Spleen (tissue), 11 donors: ENCODE measurements at regions not wholly inside any gene's neighbourhood (a gene's known extent, or its start where the extent isn't known, plus 50 kb on each side); places are given as distances from the start of the nearest gene placed in this dataset.
"Not testable (repeated sequence)": the region's sequence is repeated elsewhere in the genome, so short reads cannot be mapped to it uniquely, and the experiment has no call there.

Experiments used
- DNase-seq: peaks from one replicate; pipeline ENCODE4 v3.0.0-alpha.2; 2020
- H3K27ac ChIP-seq, 8 donors: fragments of 200-600 bp; sonication (generic) in 7 of 8; 1 replicate in 4 of 8; 2 replicates in 4 of 8; pipeline versions ENCODE4 v1.5.0 to v1.8.0; 2016 to 2021; ENCODE audit warnings: inconsistent platforms in 4 of 8, mild to moderate bottlenecking in 4 of 8, moderate library complexity in 1 of 8
- H3K27me3 ChIP-seq, 7 donors: fragments of 200-600 bp; sonication (generic) in 6 of 7; replicated peaks in 1 of 7; 1 replicate in 4 of 7; 2 replicates in 3 of 7; pipeline versions ENCODE4 v1.5.0 to v1.8.0; 2016 to 2021; ENCODE audit warnings: inconsistent platforms in 3 of 7, mild to moderate bottlenecking in 1 of 7
- H3K36me3 ChIP-seq, 6 donors: fragments of 200-600 bp; sonication (generic) in 5 of 6; 1 replicate in 4 of 6; 2 replicates in 2 of 6; pipeline versions ENCODE4 v1.5.0 to v1.8.0; 2016 to 2021; ENCODE audit warnings: inconsistent platforms in 2 of 6
- H3K4me1 ChIP-seq, 6 donors: fragments of 200-600 bp; sonication (generic) in 5 of 6; 1 replicate in 3 of 6; 2 replicates in 3 of 6; pipeline versions ENCODE4 v1.5.0 to v1.8.0; 2016 to 2021; ENCODE audit warnings: inconsistent platforms in 3 of 6
- H3K4me3 ChIP-seq, 8 donors: fragments of 200-600 bp; sonication (generic) in 7 of 8; 1 replicate in 4 of 8; 2 replicates in 4 of 8; pipeline versions ENCODE4 v1.5.0 to v1.8.0; 2016 to 2021; ENCODE audit warnings: inconsistent platforms in 4 of 8, mild to moderate bottlenecking in 4 of 8, moderate library complexity in 2 of 8
- H3K9me3 ChIP-seq, 8 donors: fragments of 200-600 bp; sonication (generic) in 7 of 8; 1 replicate in 4 of 8; 2 replicates in 4 of 8; pipeline versions ENCODE4 v1.5.0 to v1.8.0; 2016 to 2021; ENCODE audit warnings: inconsistent platforms in 4 of 8
- CTCF ChIP-seq, 11 experiments: fragments of 200-600 bp in 7 of 11; fragments of 450-650 bp in 4 of 11; sonication (generic) in 4 of 11; IDR thresholded peaks in 8 of 11; conservative IDR thresholded peaks in 3 of 11; 1 replicate in 7 of 11; 2 replicates in 4 of 11; pipeline versions ENCODE4 v1.4.0 to v1.8.0; 2016 to 2021; ENCODE audit warnings: antibody characterized with exemption in 11 of 11, inconsistent platforms in 4 of 11, mild to moderate bottlenecking in 1 of 11
- POLR2A ChIP-seq, 3 donors: fragments of 450-650 bp; IDR thresholded peaks; one replicate each; pipeline ENCODE4 v1.5.1; 2017; ENCODE audit warnings: antibody characterized with exemption in 3 of 3, mild to moderate bottlenecking in 1 of 3
- POLR2AphosphoS5 ChIP-seq, 3 donors: sonication (generic); formaldehyde crosslinking; IDR thresholded peaks; one replicate each; pipeline ENCODE4 v1.5.1; 2017; ENCODE audit warnings: antibody characterized with exemption in 3 of 3
- WGBS, 5 donors: extraction: QIAGEN DNeasy Blood & Tissue Kit in 3 of 5; methylation state at CpG; one replicate each; pipeline versions ENCODE4 v1.1.5 to v1.1.7; 2013 to 2018; 5-methylcytosine and 5-hydroxymethylcytosine counted together
- intact Hi-C: fragments of 100-400 bp; cut with DNase I; formaldehyde crosslinking; loops from one replicate; pipeline ENCODE4 v1.15.0; 2023; ENCODE audit warnings: low total_unique reads
- donor health status: healthy with polysubstance abuse.
- donor health status: DM: no; HTN: no; CAD: no; lungs with moderate emphysema.
- donor health status: DM: no; HTN: no; CAD: no.
- donor health status: Bipolar disorder and iron deficiency.
- donor health status: healthy.
- donor health status: DM: no; HTN: no; CAD: no.
- donor health status: DM: yes; HTN: yes; CAD: no.

DNA sequence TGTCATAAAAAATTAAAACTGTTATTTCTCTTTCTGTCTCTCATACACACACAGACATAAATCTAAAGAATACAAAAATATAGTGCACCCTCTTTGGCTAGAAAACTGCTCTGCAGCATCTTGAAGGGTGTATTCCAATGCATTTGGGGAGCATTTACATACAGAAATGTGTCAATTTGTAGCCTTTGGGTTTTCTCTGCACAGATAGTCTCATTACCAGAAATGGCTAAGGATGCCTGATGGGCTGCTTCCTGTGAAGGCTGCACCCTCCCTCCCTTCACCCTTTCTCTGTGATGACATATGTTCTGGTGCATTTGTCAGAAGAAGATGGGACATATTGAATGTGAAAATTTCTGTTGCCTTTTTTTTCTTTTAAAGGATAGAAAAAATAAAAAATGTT lies 1239.3 kb downstream of the CDH11 start:
- Histone ChIP-seq H3K4me3 (no peak overlapping the region), H3K27ac (no peak overlapping the region), H3K9me3 (peaks cover 0 to 10% (median 3%) of the 10 kb centered on the region in 8 donors), H3K27me3 (no peaks in the 10 kb centered on the region), H3K36me3 (no peaks in the 10 kb centered on the region), H3K4me1 (no peaks in the 10 kb centered on the region)
- intact Hi-C loops, result no loop called here
- no peak for DNase-seq
- no peak for TF ChIP-seq POLR2AphosphoS5 (IDR thresholded peaks at IDR 0.05)
- no peak for TF ChIP-seq POLR2A (IDR thresholded peaks at IDR 0.05)
- TF ChIP-seq CTCF (IDR thresholded peaks at IDR 0.05 in 8 of 11, conservative IDR thresholded peaks at IDR 0.05 in 3 of 11), result no peak

DNA sequence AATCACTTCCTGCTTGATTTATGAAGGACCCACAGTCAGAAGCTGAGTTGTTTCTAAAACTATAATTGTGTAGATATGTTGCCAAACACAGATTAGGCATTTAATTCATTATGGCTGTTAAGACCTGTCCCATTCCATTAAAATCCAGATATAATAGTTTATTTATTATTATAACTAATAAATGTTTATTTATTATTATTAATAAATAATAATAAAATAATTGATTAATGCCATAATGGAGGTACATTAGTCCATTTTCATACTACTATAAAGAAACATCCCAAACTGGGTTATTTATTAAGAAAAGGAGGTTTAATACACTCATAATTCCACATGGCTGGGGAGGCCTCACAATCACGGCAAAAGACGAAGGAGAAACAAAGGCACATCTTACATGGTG lies 1240.9 kb downstream of the CDH11 start:
- H3K4me1 ChIP-seq, result no peaks in the 10 kb centered on the region
- no peak for DNase-seq
- intact Hi-C loops, result no loop called here
- H3K27me3 ChIP-seq, result no peaks in the 10 kb centered on the region
- no peak overlapping the region for H3K27ac ChIP-seq
- H3K9me3 ChIP-seq, result peaks cover 0 to 10% (median 2%) of the 10 kb centered on the region in 8 donors
- 91 to 99% (median 96%) methylated on average over 2 of the region's 2 CpGs for WGBS, 5 donors
- no peak overlapping the region for H3K4me3 ChIP-seq
- no peak for TF ChIP-seq POLR2A (IDR thresholded peaks at IDR 0.05)
- no peak for TF ChIP-seq POLR2AphosphoS5 (IDR thresholded peaks at IDR 0.05)
- no peak for TF ChIP-seq CTCF (IDR thresholded peaks at IDR 0.05 in 8 of 11, conservative IDR thresholded peaks at IDR 0.05 in 3 of 11)
- H3K36me3 ChIP-seq, result no peaks in the 10 kb centered on the region

GRCh38 chr16:63877401-63877800 lies 1244.5 kb downstream of the CDH11 start:
- intact Hi-C loops, result no loop called here
- DNase-seq, result no peak
- 74 to 86% (median 81%) methylated on average over 3 of the region's 3 CpGs for WGBS, 5 donors
- no peak overlapping the region for H3K4me3 ChIP-seq
- peaks cover 0 to 13% (median 4%) of the 10 kb centered on the region in 8 donors for H3K9me3 ChIP-seq
- H3K27me3 ChIP-seq, result no peaks in the 10 kb centered on the region
- no peak overlapping the region for H3K27ac ChIP-seq
- no peaks in the 10 kb centered on the region for H3K36me3 ChIP-seq
- no peak for TF ChIP-seq POLR2AphosphoS5 (IDR thresholded peaks at IDR 0.05)
- no peaks in the 10 kb centered on the region for H3K4me1 ChIP-seq

DNA sequence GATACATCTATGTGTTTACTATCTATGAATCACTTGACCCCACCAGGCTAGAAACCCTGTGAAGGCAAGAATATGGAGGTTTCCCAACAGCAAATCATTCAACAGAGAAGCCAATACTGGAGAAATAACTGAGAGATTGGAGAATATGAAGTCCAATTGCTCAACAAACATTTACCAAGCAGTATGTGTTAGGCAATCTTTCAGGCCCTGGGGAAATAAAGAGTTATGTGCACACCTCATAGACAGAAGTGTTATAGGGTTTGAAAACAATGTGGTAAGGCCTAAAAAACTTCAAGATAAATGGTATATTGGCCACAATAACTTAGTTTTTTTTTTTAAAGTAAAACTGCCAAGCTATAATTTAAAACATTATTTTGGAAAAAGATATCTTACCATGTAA lies 1245.8 kb downstream of the CDH11 start:
- no peaks in the 10 kb centered on the region for H3K36me3 ChIP-seq
- H3K27me3 ChIP-seq, result no peaks in the 10 kb centered on the region
- no peak overlapping the region for H3K4me3 ChIP-seq
- no peak overlapping the region for H3K27ac ChIP-seq
- intact Hi-C loops, result no loop called here
- no peaks in the 10 kb centered on the region for H3K4me1 ChIP-seq
- H3K9me3 ChIP-seq, result peaks cover 0 to 17% (median under 1%) of the 10 kb centered on the region in 8 donors
- no peak for DNase-seq
- TF ChIP-seq POLR2A (IDR thresholded peaks at IDR 0.05) (no peak), CTCF (IDR thresholded peaks at IDR 0.05 in 8 of 11, conservative IDR thresholded peaks at IDR 0.05 in 3 of 11) (no peak), POLR2AphosphoS5 (IDR thresholded peaks at IDR 0.05) (no peak)

DNA sequence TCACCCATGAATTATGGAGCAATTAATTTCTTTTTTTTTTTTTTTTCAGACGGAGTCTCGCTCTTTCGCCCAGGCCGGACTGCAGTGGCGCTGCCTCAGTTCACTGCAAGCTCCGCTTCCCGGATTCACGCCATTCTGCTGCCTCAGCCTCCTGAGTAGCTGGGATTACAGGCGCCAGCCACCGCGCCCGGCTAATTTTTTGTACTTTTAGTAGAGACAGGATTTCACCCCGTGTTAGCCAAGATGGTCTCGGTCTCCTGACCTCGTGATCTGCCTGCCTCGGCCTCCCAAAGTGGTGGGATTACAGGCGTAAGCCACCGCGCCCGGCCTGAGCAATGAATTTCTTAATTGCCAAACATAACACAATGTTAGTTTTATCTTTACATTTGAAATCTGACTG lies 1261.2 kb downstream of the CDH11 start:
- intact Hi-C loops, H3K4me1 ChIP-seq: not testable (repeated sequence)
- WGBS, 5 donors, result 89 to 97% (median 92%) methylated on average over 20 of the region's 20 CpGs

More for the DNA sequence above, 1261.2 kb downstream of the CDH11 start:
- not testable (repeated sequence) for H3K9me3 ChIP-seq, H3K27ac ChIP-seq, H3K27me3 ChIP-seq, H3K4me3 ChIP-seq, DNase-seq, H3K36me3 ChIP-seq
